HUES64 (cell line): ENCODE measurements at regions not wholly inside any gene's neighbourhood (a gene's known extent, or its start where the extent isn't known, plus 50 kb on each side); places are given as distances from the start of the nearest gene placed in this dataset.

Experiments used
- H3K27ac ChIP-seq: 2 replicates; pipeline ENCODE4 v1.7.0; 2013; ENCODE audit warnings: low read depth, low read length, inconsistent platforms
- H3K27me3 ChIP-seq: 2 replicates; pipeline ENCODE4 v1.6.1; 2013; ENCODE audit warnings: mild to moderate bottlenecking, low read length; ENCODE audit not compliant: insufficient read depth
- H3K36me3 ChIP-seq: 2 replicates; pipeline ENCODE4 v1.6.1; 2013; ENCODE audit warnings: mild to moderate bottlenecking, low read length; ENCODE audit not compliant: insufficient read depth
- H3K4me1 ChIP-seq: 2 replicates; pipeline ENCODE4 v1.6.1; 2013; ENCODE audit warnings: mild to moderate bottlenecking, low read length, moderate library complexity; ENCODE audit not compliant: insufficient read depth
- H3K4me3 ChIP-seq: 2 replicates; pipeline ENCODE4 v1.5.1; 2013; ENCODE audit warnings: mild to moderate bottlenecking, low read length, moderate library complexity
- H3K9ac ChIP-seq: 2 replicates; pipeline ENCODE4 v1.6.1; 2013; ENCODE audit warnings: mild to moderate bottlenecking, low read depth, low read length
- H3K9me3 ChIP-seq: 2 replicates; pipeline ENCODE4 v1.6.1; 2013; ENCODE audit warnings: low read depth, low read length; ENCODE audit not compliant: insufficient read depth
- WGBS: fragments of 150-250, 120-280 bp; methylation state at CpG from one replicate; pipeline ENCODE4 v1.1.7; 2013; ENCODE audit warnings: missing lambda C conversion rate; 5-methylcytosine and 5-hydroxymethylcytosine counted together

- 88% methylated on average over 12 of the region's 12 CpGs for WGBS
- H3K36me3 ChIP-seq, result no peaks in the 10 kb centered on the region
- peaks cover 17% of the 10 kb centered on the region for H3K4me1 ChIP-seq
- peaks cover 12% of the 10 kb centered on the region for H3K27me3 ChIP-seq
- H3K27ac ChIP-seq, result no peak overlapping the region
- H3K9me3 ChIP-seq, result no peaks in the 10 kb centered on the region
- H3K9ac ChIP-seq, result no peak overlapping the region
- H3K4me3 ChIP-seq, result no peak overlapping the region
These were observed 100.6 kb downstream of the DACT2 start for GRCh38 chr6:168218785-168219566.

GRCh38 chr6:168217880-168218537, 101.6 kb downstream of the DACT2 start:
- peaks cover 12% of the 10 kb centered on the region for H3K27me3 ChIP-seq
- no peak overlapping the region for H3K9ac ChIP-seq
- no peaks in the 10 kb centered on the region for H3K36me3 ChIP-seq
- H3K4me1 ChIP-seq, result peaks cover 17% of the 10 kb centered on the region
- H3K27ac ChIP-seq, result no peak overlapping the region
- 87% methylated on average over 5 of the region's 9 CpGs for WGBS
- H3K9me3 ChIP-seq, result no peaks in the 10 kb centered on the region
- H3K4me3 ChIP-seq, result no peak overlapping the region

GRCh38 chr6:168217216-168217879, 102.2 kb downstream of the DACT2 start:
- peaks cover 17% of the 10 kb centered on the region for H3K4me1 ChIP-seq
- peaks cover 12% of the 10 kb centered on the region for H3K27me3 ChIP-seq
- H3K9me3 ChIP-seq, result no peaks in the 10 kb centered on the region
- H3K27ac ChIP-seq, result no peak overlapping the region
- H3K9ac ChIP-seq, result no peak overlapping the region
- WGBS, result 93% methylated on average over 19 of the region's 24 CpGs
- no peaks in the 10 kb centered on the region for H3K36me3 ChIP-seq
- no peak overlapping the region for H3K4me3 ChIP-seq

DNA sequence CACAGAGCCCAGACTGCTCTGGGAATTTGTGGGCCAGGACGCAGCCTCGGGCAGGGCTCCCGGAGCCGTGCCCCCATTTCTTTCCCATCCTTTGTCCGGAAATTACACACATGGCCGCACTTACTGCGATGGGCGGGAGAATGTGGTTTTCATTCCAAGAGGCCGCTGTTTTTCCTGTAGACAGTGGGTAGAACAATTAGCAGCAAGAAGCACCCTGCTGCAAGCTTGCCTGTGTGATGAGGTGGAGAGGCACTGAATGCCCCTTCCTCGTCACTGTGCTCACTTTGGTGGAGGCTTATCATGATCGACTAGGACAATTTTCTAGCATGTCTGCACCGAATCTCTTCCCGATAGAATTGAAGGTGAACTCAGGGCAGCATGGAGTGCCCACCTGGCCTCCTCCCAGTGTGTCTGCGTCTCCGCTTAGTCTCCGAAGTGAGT, 102.8 kb downstream of the DACT2 start:
- 85% methylated on average over 16 of the region's 16 CpGs for WGBS
- H3K4me3 ChIP-seq, result no peak overlapping the region

GRCh38 chr6:168216117-168216516, 103.5 kb downstream of the DACT2 start:
- no peak overlapping the region for H3K4me3 ChIP-seq
- no peaks in the 10 kb centered on the region for H3K36me3 ChIP-seq
- peaks cover 17% of the 10 kb centered on the region for H3K4me1 ChIP-seq
- peaks cover 12% of the 10 kb centered on the region for H3K27me3 ChIP-seq
- H3K9me3 ChIP-seq, result no peaks in the 10 kb centered on the region
- 16% methylated on average over 5 of the region's 6 CpGs for WGBS
- no peak overlapping the region for H3K9ac ChIP-seq
- H3K27ac ChIP-seq, result no peak overlapping the region

More for the DNA sequence above, 102.8 kb downstream of the DACT2 start:
- Histone ChIP-seq H3K27me3 (peaks cover 12% of the 10 kb centered on the region), H3K9ac (no peak overlapping the region), H3K27ac (no peak overlapping the region), H3K9me3 (no peaks in the 10 kb centered on the region), H3K36me3 (no peaks in the 10 kb centered on the region), H3K4me1 (peaks cover 17% of the 10 kb centered on the region)

DNA sequence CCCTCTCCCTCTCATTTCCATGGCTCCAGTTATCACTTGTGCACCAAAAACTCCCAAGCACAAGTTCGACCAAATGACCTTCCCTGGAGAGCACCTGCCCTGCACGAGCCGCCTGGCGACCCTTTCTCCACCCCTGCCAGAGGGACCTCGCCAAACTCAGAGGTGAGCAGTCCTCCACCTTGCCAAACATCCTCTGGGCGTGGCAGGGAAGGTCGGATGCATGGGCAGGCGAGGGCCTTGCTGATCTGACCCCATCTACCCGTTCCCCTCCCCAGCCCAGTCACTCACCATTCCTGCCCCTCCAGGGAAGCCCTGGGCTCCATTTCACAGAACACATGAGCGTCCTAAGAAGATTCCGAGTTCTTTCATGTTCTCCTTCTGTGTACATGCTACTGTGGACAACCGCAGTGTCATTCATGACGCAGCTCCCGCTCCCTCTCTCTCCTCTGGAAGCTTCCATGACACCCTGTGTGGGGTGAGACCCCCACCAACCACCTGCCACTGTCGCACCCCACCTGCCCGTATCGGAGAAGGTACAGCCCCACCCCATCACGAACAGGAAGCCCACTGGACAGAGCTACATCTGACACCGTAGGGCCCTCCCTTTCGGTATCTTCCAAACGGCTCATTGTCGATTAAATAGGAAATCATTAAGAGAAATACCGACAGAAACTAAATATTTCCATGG, 104.3 kb downstream of the DACT2 start:
- H3K36me3 ChIP-seq, result no peaks in the 10 kb centered on the region
- H3K9me3 ChIP-seq, result no peaks in the 10 kb centered on the region
- peaks cover 17% of the 10 kb centered on the region for H3K4me1 ChIP-seq
- 93% methylated on average over 23 of the region's 23 CpGs for WGBS
- peaks cover 12% of the 10 kb centered on the region for H3K27me3 ChIP-seq
- no peak overlapping the region for H3K4me3 ChIP-seq
- no peak overlapping the region for H3K9ac ChIP-seq
- H3K27ac ChIP-seq, result no peak overlapping the region

- H3K9ac ChIP-seq, result no peak overlapping the region
- H3K4me3 ChIP-seq, result no peak overlapping the region
- 90% methylated on average over 17 of the region's 17 CpGs for WGBS
- H3K9me3 ChIP-seq, result no peaks in the 10 kb centered on the region
- peaks cover 17% of the 10 kb centered on the region for H3K4me1 ChIP-seq
- no peaks in the 10 kb centered on the region for H3K36me3 ChIP-seq
- H3K27ac ChIP-seq, result no peak overlapping the region
- peaks cover 12% of the 10 kb centered on the region for H3K27me3 ChIP-seq
These were observed 104.9 kb downstream of the DACT2 start for GRCh38 chr6:168214586-168215104.

DNA sequence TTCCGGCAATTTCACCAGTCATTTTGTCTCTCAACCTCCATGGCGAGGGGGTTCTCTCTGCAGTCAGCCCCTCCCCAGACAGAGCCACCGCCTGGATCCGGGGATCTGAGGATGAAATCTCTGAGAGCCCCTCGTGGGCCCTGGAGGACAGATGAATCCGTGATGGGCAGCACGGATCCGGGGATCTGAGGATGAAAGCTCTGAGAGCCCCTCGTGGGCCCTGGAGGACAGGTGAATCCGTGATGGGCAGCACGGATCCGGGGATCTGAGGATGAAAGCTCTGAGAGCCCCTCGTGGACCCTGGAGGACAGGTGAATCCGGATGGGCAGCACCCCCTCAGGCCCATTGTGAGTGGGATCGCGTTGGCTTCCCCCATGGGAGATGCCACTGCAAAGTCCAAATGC, 106.5 kb downstream of the DACT2 start:
- no peak overlapping the region for H3K4me3 ChIP-seq
- no peak overlapping the region for H3K27ac ChIP-seq
- 94% methylated on average over 16 of the region's 16 CpGs for WGBS
- H3K4me1 ChIP-seq, result peaks cover 23% of the 10 kb centered on the region
- no peaks in the 10 kb centered on the region for H3K36me3 ChIP-seq
- H3K9ac ChIP-seq, result no peak overlapping the region
- no peaks in the 10 kb centered on the region for H3K9me3 ChIP-seq
- H3K27me3 ChIP-seq, result peaks cover 15% of the 10 kb centered on the region

DNA sequence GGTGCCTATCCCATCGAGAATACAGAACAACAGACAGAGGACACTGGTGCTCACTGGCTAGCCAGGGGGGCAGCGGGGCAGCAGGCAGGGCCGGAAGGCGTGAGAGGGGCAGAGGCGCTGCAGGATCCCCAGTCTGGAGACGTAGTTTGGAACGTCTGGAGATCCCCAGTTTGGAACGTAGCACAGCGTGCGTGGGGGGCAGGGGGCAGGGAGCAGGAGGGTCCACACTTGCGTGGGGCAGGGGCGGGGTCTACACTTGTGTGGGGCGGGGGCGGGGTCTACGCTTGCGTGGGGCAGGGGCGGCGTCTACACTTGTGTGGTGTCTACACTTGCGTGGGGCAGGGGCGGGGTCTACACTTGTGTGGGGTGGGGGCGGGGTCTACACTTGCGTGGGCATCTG, 107.2 kb downstream of the DACT2 start:
- no peaks in the 10 kb centered on the region for H3K36me3 ChIP-seq
- H3K9me3 ChIP-seq, result no peaks in the 10 kb centered on the region
- 95% methylated on average over 22 of the region's 22 CpGs for WGBS
- H3K27ac ChIP-seq, result no peak overlapping the region
- peaks cover 23% of the 10 kb centered on the region for H3K4me1 ChIP-seq
- no peak overlapping the region for H3K4me3 ChIP-seq
- H3K27me3 ChIP-seq, result peaks cover 17% of the 10 kb centered on the region
- no peak overlapping the region for H3K9ac ChIP-seq

DNA sequence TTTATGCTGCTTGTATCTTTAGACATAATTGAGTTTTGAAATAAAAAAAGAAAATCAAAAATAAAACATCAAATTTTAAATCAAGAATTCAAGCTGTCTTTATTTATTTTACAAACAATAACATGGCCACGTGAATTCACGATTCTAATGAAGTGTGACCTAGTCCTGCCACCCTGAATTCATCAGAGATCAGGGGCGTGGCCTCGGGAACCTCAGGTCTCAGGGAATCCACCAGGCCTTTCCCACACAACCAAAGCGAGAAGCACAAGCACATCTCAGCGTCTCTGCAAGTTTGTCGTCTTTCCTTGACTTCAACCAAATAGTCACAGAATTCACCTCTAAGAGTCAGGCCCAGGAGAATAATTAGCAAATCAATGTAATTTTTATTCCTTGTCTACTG, 107.9 kb downstream of the DACT2 start:
- no peak overlapping the region for H3K4me3 ChIP-seq
- peaks cover 17% of the 10 kb centered on the region for H3K27me3 ChIP-seq
- no peaks in the 10 kb centered on the region for H3K36me3 ChIP-seq
- H3K27ac ChIP-seq, result no peak overlapping the region
- H3K4me1 ChIP-seq, result peaks cover 17% of the 10 kb centered on the region
- no peaks in the 10 kb centered on the region for H3K9me3 ChIP-seq
- WGBS, result 93% methylated on average over 7 of the region's 7 CpGs
- H3K9ac ChIP-seq, result no peak overlapping the region
